HCT116 (cell line): ENCODE measurements at regions not wholly inside any gene's neighbourhood (a gene's known extent, or its start where the extent isn't known, plus 50 kb on each side); places are given as distances from the start of the nearest gene placed in this dataset.

Source experiments
- ATAC-seq: fragments of 200-7000 bp; cut with Tn5 transposase; 2 replicates; pipeline ENCODE4 v1.9.1; 2020; ENCODE audit warnings: mild to moderate bottlenecking, moderate library complexity
- BruUV-seq: library from RNA; stranded (reverse); fragments of 400-500 nt; replicated peaks from 2 replicates; lab custom pipeline; 2021; lab: Mats Ljungman, UMichigan
- CTCF ChIA-PET: fragments of 300-600 bp; sonication (Branson Sonifier 250); formaldehyde crosslinking; loops from one replicate; lab custom pipeline; 2021; ENCODE audit warnings: antibody characterized with exemption; lab: Charles Lee
- POLR2A ChIA-PET: fragments of 300-600, 350-600 bp; sonication (Branson Sonifier 250); formaldehyde crosslinking; loops from one replicate; lab custom pipeline; 2021; ENCODE audit warnings: antibody characterized with exemption; lab: Charles Lee
- RAD21 ChIA-PET, 2 experiments: fragments of 300-600 bp; sonication (Branson Sonifier 250); formaldehyde crosslinking; loops; one replicate each; lab custom pipeline; 2023; ENCODE audit warnings: low total read pairs in 2 of 2; ENCODE audit not compliant: uncharacterized antibody in 2 of 2, unreplicated experiment in 2 of 2, low non-redundant PET in 1 of 2; lab: Charles Lee
- DNase-seq: peaks from one replicate; pipeline ENCODE4 v3.0.0-alpha.2; 2010; ENCODE audit warnings: low read depth, low spot score
- H2AFZ ChIP-seq: fragments of 200-600 bp; shearing (Covaris generic), sonication (generic); 2 replicates; pipeline ENCODE4 v1.6.1; 2017; ENCODE audit warnings: low read depth, mixed run types, mixed read lengths, antibody characterized with exemption, low read length; ENCODE audit not compliant: poor library complexity, severe bottlenecking
- H3K27ac ChIP-seq: 2 replicates; pipeline ENCODE4 v1.5.1; 2012; ENCODE audit warnings: low read depth, low read length
- H3K27me3 ChIP-seq: fragments of 200-600 bp; sonication (generic); 2 replicates; pipeline ENCODE4 v1.6.1; 2016; ENCODE audit warnings: mixed run types, low read length, mixed read lengths; ENCODE audit not compliant: insufficient read depth
- H3K36me3 ChIP-seq, 2 experiments: fragments of 200-500 bp in 1 of 2; fragments of 200-600 bp in 1 of 2; sonication (Bioruptor generic) in 1 of 2; sonication (generic) in 1 of 2; 2 replicates each; pipeline versions ENCODE4 v1.5.1 to v1.6.1; 2014 to 2016; ENCODE audit warnings: low read length in 2 of 2, inconsistent platforms in 1 of 2, mixed read lengths in 1 of 2, mixed run types in 1 of 2; ENCODE audit not compliant: insufficient read depth in 2 of 2, control insufficient read depth in 1 of 2
- H3K4me1 ChIP-seq, 2 experiments: fragments of 200-600 bp in 1 of 2; sonication (generic) in 1 of 2; 2 replicates each; pipeline versions ENCODE4 v1.5.1 to v1.6.1; 2012 to 2017; ENCODE audit warnings: low read length in 2 of 2, inconsistent platforms in 1 of 2, mild to moderate bottlenecking in 1 of 2, mixed read lengths in 1 of 2, mixed run types in 1 of 2, moderate library complexity in 1 of 2; ENCODE audit not compliant: insufficient read depth in 2 of 2, control insufficient read depth in 1 of 2
- H3K4me2 ChIP-seq: fragments of 200-600 bp; sonication (generic); 2 replicates; pipeline ENCODE4 v1.6.1; 2017; ENCODE audit warnings: mixed run types, low read length, mixed read lengths
- H3K4me3 ChIP-seq, 2 experiments: fragments of 200-600 bp in 1 of 2; sonication (generic) in 1 of 2; replicated peaks in 1 of 2; 2 replicates each; pipeline ENCODE4 v1.5.1; 2011 to 2016; ENCODE audit warnings: low read length in 2 of 2, control low read depth in 1 of 2, low read depth in 1 of 2, mild to moderate bottlenecking in 1 of 2, mixed read lengths in 1 of 2, mixed run types in 1 of 2
- H3K79me2 ChIP-seq: fragments of 200-600 bp; sonication (generic); 2 replicates; pipeline ENCODE4 v1.6.1; 2017; ENCODE audit warnings: mild to moderate bottlenecking, mixed run types, low read length, moderate library complexity, mixed read lengths; ENCODE audit not compliant: insufficient read depth
- H3K9ac ChIP-seq: fragments of 200-600 bp; sonication (generic); 2 replicates; pipeline ENCODE4 v1.6.1; 2016; ENCODE audit warnings: low read length, mixed read lengths
- H3K9me2 ChIP-seq: fragments of 200-600 bp; sonication (generic), shearing (Covaris generic); 2 replicates; pipeline ENCODE4 v1.6.1; 2017; ENCODE audit warnings: mixed run types, mild to moderate bottlenecking, moderate library complexity; ENCODE audit not compliant: insufficient read depth
- H3K9me3 ChIP-seq, 2 experiments: fragments of 200-500 bp in 1 of 2; fragments of 200-600 bp in 1 of 2; sonication (Bioruptor generic) in 1 of 2; sonication (generic) in 1 of 2; 2 replicates each; pipeline ENCODE4 v1.6.1; 2014 to 2017; ENCODE audit warnings: low read length in 2 of 2, mixed read lengths in 2 of 2, inconsistent platforms in 1 of 2, low read depth in 1 of 2, mild to moderate bottlenecking in 1 of 2, mixed run types in 1 of 2, moderate library complexity in 1 of 2; ENCODE audit not compliant: control insufficient read depth in 1 of 2, insufficient read depth in 1 of 2
- H4K20me1 ChIP-seq: fragments of 200-600 bp; sonication (generic), shearing (Covaris generic); 2 replicates; pipeline ENCODE4 v1.6.1; 2017; ENCODE audit warnings: mixed run types, mild to moderate bottlenecking, moderate library complexity; ENCODE audit not compliant: insufficient read depth
- CEBPB ChIP-seq: IDR thresholded peaks from 2 replicates; pipeline ENCODE4 v1.6.1; 2012; ENCODE audit warnings: low read depth
- CTCF ChIP-seq, 3 experiments: fragments of 200-600 bp in 1 of 3; sonication (generic) in 1 of 3; IDR thresholded peaks in 2 of 3; conservative IDR thresholded peaks in 1 of 3; 2 replicates each; pipeline ENCODE4 v1.5.1; 2012 to 2017; ENCODE audit warnings: low read depth in 2 of 3, low read length in 2 of 3, antibody characterized with exemption in 1 of 3, borderline replicate concordance in 1 of 3, control low read depth in 1 of 3, mild to moderate bottlenecking in 1 of 3, mixed read lengths in 1 of 3, mixed run types in 1 of 3, moderate library complexity in 1 of 3; ENCODE audit not compliant: insufficient read depth in 1 of 3
- ELF1 ChIP-seq: IDR thresholded peaks from 2 replicates; pipeline ENCODE4 v1.6.1; 2012; ENCODE audit warnings: low read depth, borderline replicate concordance
- EZH2 ChIP-seq: fragments of 200-600 bp; sonication (generic); IDR thresholded peaks from 2 replicates; pipeline ENCODE4 v1.6.1; 2017; ENCODE audit warnings: antibody characterized with exemption, mixed run types
- RAD21 ChIP-seq: IDR thresholded peaks from 2 replicates; pipeline ENCODE4 v1.6.1; 2012; ENCODE audit warnings: low read depth, mild to moderate bottlenecking
- REST ChIP-seq: IDR thresholded peaks from 2 replicates; pipeline ENCODE4 v1.6.1; 2012; ENCODE audit warnings: low read depth
- SIN3A ChIP-seq: IDR thresholded peaks from 2 replicates; pipeline ENCODE4 v1.6.1; 2012; ENCODE audit warnings: low read depth
- SP1 ChIP-seq: IDR thresholded peaks from 2 replicates; pipeline ENCODE4 v1.6.1; 2012; ENCODE audit warnings: low read depth
- TCF7L2 ChIP-seq: IDR thresholded peaks from 2 replicates; pipeline ENCODE4 v1.7.0; 2011; ENCODE audit warnings: borderline replicate concordance, inconsistent platforms; ENCODE audit not compliant: insufficient read depth, insufficient read length; ENCODE audit errors: extremely low read depth
- ZFX ChIP-seq: fragments of 450-650 bp; IDR thresholded peaks from 2 replicates; pipeline ENCODE4 v1.6.1; 2017
- ZNF274 ChIP-seq: fragments of 200-500 bp; sonication (Bioruptor generic); IDR thresholded peaks from 2 replicates; pipeline ENCODE4 v1.6.1; 2014; ENCODE audit warnings: mild to moderate bottlenecking, low read depth, low read length, inconsistent platforms
- intact Hi-C: fragments of 100-400 bp; cut with micrococcal nuclease; formaldehyde crosslinking; loops from 2 replicates; pipeline ENCODE4 v1.10.0; 2022
- TF ChIP-seq, protein P1 (sequence below): IDR thresholded peaks from 2 replicates; pipeline ENCODE4 v1.6.1; 2012
- TF ChIP-seq, protein P2 (sequence below): IDR thresholded peaks from 2 replicates; pipeline ENCODE4 v1.6.1; 2011; ENCODE audit warnings: mild to moderate bottlenecking, low read length, moderate library complexity; ENCODE audit not compliant: insufficient replicate concordance; ENCODE audit errors: extremely low read depth

- Histone ChIP-seq H3K27me3 (peaks cover 24% of the 10 kb centered on the region), H3K79me2 (no peaks in the 10 kb centered on the region), H3K27ac (no peak overlapping the region), H3K9me2 (no peaks in the 10 kb centered on the region), H3K4me1 (no peaks in the 10 kb centered on the region), H2AFZ (no peak overlapping the region), H3K9ac (no peak overlapping the region), H4K20me1 (no peaks in the 10 kb centered on the region), H3K4me3 (no peak overlapping the region), H3K9me3 (no peaks in the 10 kb centered on the region), H3K36me3 (no peaks in the 10 kb centered on the region), H3K4me2 (no peak overlapping the region)
- ATAC-seq (no peak), DNase-seq (no peak)
- intact Hi-C loops, result loop anchor here (2.0 kb wide), 1 partner anchor 25 kb away; no protein-coding TSS in a partner anchor
- ChIA-PET POLR2A (no interaction called here), RAD21 (no interaction called here)
- no TSS peak for BruUV-seq
- TF ChIP-seq ELF1 (no peak), SP1 (no peak), REST (no peak), TCF7L2 (no peak), ZFX (no peak), RAD21 (no peak), ZNF274 (no peak), EZH2 (no peak), SIN3A (no peak), CEBPB (no peak), CTCF (IDR thresholded peaks at IDR 0.05 in 2 of 3, conservative IDR thresholded peaks at IDR 0.05 in 1 of 3; ENCODE audit: borderline replicate concordance in 1 of 3, insufficient read depth in 1 of 3, low read depth in 2 of 3, low read length in 2 of 3) (no peak)
- TF ChIP-seq, protein P1, sequence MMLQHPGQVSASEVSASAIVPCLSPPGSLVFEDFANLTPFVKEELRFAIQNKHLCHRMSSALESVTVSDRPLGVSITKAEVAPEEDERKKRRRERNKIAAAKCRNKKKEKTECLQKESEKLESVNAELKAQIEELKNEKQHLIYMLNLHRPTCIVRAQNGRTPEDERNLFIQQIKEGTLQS, result no peak
- TF ChIP-seq, protein P2, sequence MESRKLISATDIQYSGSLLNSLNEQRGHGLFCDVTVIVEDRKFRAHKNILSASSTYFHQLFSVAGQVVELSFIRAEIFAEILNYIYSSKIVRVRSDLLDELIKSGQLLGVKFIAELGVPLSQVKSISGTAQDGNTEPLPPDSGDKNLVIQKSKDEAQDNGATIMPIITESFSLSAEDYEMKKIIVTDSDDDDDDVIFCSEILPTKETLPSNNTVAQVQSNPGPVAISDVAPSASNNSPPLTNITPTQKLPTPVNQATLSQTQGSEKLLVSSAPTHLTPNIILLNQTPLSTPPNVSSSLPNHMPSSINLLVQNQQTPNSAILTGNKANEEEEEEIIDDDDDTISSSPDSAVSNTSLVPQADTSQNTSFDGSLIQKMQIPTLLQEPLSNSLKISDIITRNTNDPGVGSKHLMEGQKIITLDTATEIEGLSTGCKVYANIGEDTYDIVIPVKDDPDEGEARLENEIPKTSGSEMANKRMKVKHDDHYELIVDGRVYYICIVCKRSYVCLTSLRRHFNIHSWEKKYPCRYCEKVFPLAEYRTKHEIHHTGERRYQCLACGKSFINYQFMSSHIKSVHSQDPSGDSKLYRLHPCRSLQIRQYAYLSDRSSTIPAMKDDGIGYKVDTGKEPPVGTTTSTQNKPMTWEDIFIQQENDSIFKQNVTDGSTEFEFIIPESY, result no peak
- TF ChIP-seq, all 23 proteins: peak for 0
- CTCF ChIA-PET, result interaction anchor here (0.7 to 1.2 kb wide), 2 partner anchors 62 to 121 kb away, joined by 3 read pairs; no protein-coding TSS in a partner anchor
These were observed 145.0 kb downstream of the HRH4 start for GRCh38 chr18:24605444-24605843.
